B cell (primary cell): ENCODE measurements at regions not wholly inside any gene's neighbourhood (a gene's known extent, or its start where the extent isn't known, plus 50 kb on each side); places are given as distances from the start of the nearest gene placed in this dataset.

Source experiments
- ATAC-seq: fragments of 200-7000 bp; cut with Tn5 transposase; one replicate; pipeline ENCODE4 v1.10.0; 2021; ENCODE audit warnings: low read depth, mild to moderate bottlenecking, moderate number of reproducible peaks, moderate library complexity
- CTCF ChIA-PET: fragments of 350-600 bp; sonication (Branson Sonifier 250); formaldehyde crosslinking; loops from one replicate; lab custom pipeline; 2021; ENCODE audit warnings: antibody characterized with exemption, inconsistent platforms; lab: Charles Lee
- POLR2A ChIA-PET: fragments of 350-600 bp; sonication (Branson Sonifier 250); formaldehyde crosslinking; loops from one replicate; lab custom pipeline; 2021; ENCODE audit warnings: antibody characterized with exemption; lab: Charles Lee
- DNase-seq: peaks from one replicate; pipeline ENCODE4 v3.0.0; 2013
- H2AFZ ChIP-seq: 2 replicates; pipeline ENCODE4 v1.6.1; 2012; ENCODE audit warnings: mild to moderate bottlenecking, low read depth, low read length; ENCODE audit not compliant: insufficient read depth, poor library complexity, severe bottlenecking
- H3K27ac ChIP-seq, 2 donors: 1 replicate in 1 of 2; 2 replicates in 1 of 2; pipeline ENCODE4 v1.5.1; 2012 to 2013; ENCODE audit warnings: low read length in 2 of 2, mild to moderate bottlenecking in 2 of 2, moderate library complexity in 1 of 2
- H3K27me3 ChIP-seq, 4 experiments: fragments of 200-600 bp in 1 of 4; sonication (generic) in 1 of 4; replicated peaks in 1 of 4; 1 replicate in 2 of 4; 2 replicates in 2 of 4; pipeline versions ENCODE4 v1.6.1 to v1.7.0; 2013 to 2016; ENCODE audit warnings: low read length in 3 of 4, mild to moderate bottlenecking in 2 of 4, mixed read lengths in 1 of 4, moderate library complexity in 1 of 4; ENCODE audit not compliant: insufficient read depth in 4 of 4, control insufficient read depth in 3 of 4; ENCODE audit errors: control extremely low read depth in 1 of 4
- H3K36me3 ChIP-seq, 2 experiments: replicated peaks in 1 of 2; 1 replicate in 1 of 2; 2 replicates in 1 of 2; pipeline versions ENCODE4 v1.6.1 to v1.7.1; 2013; ENCODE audit warnings: low read length in 1 of 2; ENCODE audit not compliant: insufficient read depth in 2 of 2, control insufficient read depth in 1 of 2; ENCODE audit errors: control extremely low read depth in 1 of 2, extremely low read depth in 1 of 2
- H3K4me1 ChIP-seq, 2 donors: fragments of 200-600 bp in 1 of 2; sonication (generic) in 1 of 2; 1 replicate in 1 of 2; 2 replicates in 1 of 2; pipeline versions ENCODE4 v1.5.1 to v1.6.1; 2013 to 2017; ENCODE audit warnings: low read length in 2 of 2; ENCODE audit not compliant: control insufficient read depth in 2 of 2, insufficient read depth in 2 of 2
- H3K4me2 ChIP-seq: replicated peaks from 2 replicates; pipeline ENCODE3; 2012; ENCODE audit warnings: mild to moderate bottlenecking, low read depth, low read length; ENCODE audit not compliant: poor library complexity, severe bottlenecking
- H3K4me3 ChIP-seq, 5 experiments: fragments of 200-600 bp in 1 of 5; sonication (generic) in 1 of 5; 1 replicate in 3 of 5; 2 replicates in 2 of 5; pipeline versions ENCODE4 v1.5.1 to v1.7.0; 2011 to 2016; ENCODE audit warnings: low read length in 4 of 5, mild to moderate bottlenecking in 4 of 5, low read depth in 2 of 5, control low read depth in 1 of 5, moderate library complexity in 1 of 5; ENCODE audit not compliant: insufficient read depth in 1 of 5; ENCODE audit errors: control extremely low read depth in 1 of 5, extremely low read depth in 1 of 5
- H3K79me2 ChIP-seq: fragments of 200-600 bp; sonication (generic); one replicate; pipeline ENCODE4 v1.6.0; 2016; ENCODE audit warnings: low read length; ENCODE audit not compliant: control insufficient read depth, insufficient read depth
- H3K9ac ChIP-seq: fragments of 200-600 bp; sonication (generic); 2 replicates; pipeline ENCODE4 v1.6.1; 2017; ENCODE audit warnings: mild to moderate bottlenecking, low read length, moderate library complexity
- H3K9me3 ChIP-seq, 3 donors: one replicate each; pipeline versions ENCODE4 v1.6.1 to v1.7.1; 2013; ENCODE audit warnings: low read length in 2 of 3; ENCODE audit not compliant: control insufficient read depth in 2 of 3, insufficient read depth in 1 of 3; ENCODE audit errors: control extremely low read depth in 1 of 3
- H4K20me1 ChIP-seq: 2 replicates; pipeline ENCODE4 v1.6.0; 2012; ENCODE audit warnings: mild to moderate bottlenecking, low read length; ENCODE audit not compliant: insufficient read depth, control insufficient read depth, poor library complexity, severe bottlenecking
- H3K27ac Mint-ChIP-seq: one replicate; pipeline ENCODE4 v1.8.0; 2021; ENCODE audit warnings: mixed read lengths
- H3K27me3 Mint-ChIP-seq: one replicate; pipeline ENCODE4 v1.8.0; 2021; ENCODE audit warnings: mixed read lengths
- H3K4me1 Mint-ChIP-seq: one replicate; pipeline ENCODE4 v1.8.0; 2021; ENCODE audit warnings: mixed read lengths
- H3K4me3 Mint-ChIP-seq: one replicate; pipeline ENCODE4 v1.8.0; 2021; ENCODE audit warnings: mixed read lengths
- H3K9me3 Mint-ChIP-seq: one replicate; pipeline ENCODE4 v1.8.0; 2022; ENCODE audit warnings: mixed read lengths; ENCODE audit not compliant: insufficient read depth
- CTCF ChIP-seq: fragments of 200-600 bp; IDR thresholded peaks from one replicate; pipeline ENCODE4 v1.8.0; 2022; ENCODE audit warnings: antibody characterized with exemption, mild to moderate bottlenecking
- EZH2 ChIP-seq: IDR thresholded peaks from 2 replicates; pipeline ENCODE4 v1.6.1; 2012; ENCODE audit warnings: borderline replicate concordance, low read depth, mild to moderate bottlenecking, moderate library complexity, low read length; ENCODE audit not compliant: insufficient read depth, poor library complexity, severe bottlenecking
- WGBS: methylation state at CpG from one replicate; pipeline ENCODE4 v1.1.5; 2013; ENCODE audit warnings: missing lambda C conversion rate; ENCODE audit not compliant: insufficient coverage; 5-methylcytosine and 5-hydroxymethylcytosine counted together
- intact Hi-C: fragments of 100-400 bp; cut with micrococcal nuclease; formaldehyde crosslinking; loops from one replicate; pipeline ENCODE4 v1.10.0; 2022

GRCh38 chr2:187847245-187848208 lies 293.3 kb upstream of the TFPI start:
- H3K9me3 Mint-ChIP-seq: no peaks in the 10 kb centered on the region
- Histone ChIP-seq H3K9me3 (no peaks in the 10 kb centered on the region), H4K20me1 (no peaks in the 10 kb centered on the region), H3K27me3 (no peaks in the 10 kb centered on the region), H2AFZ (no peak overlapping the region), H3K4me2 (no peak overlapping the region), H3K79me2 (no peaks in the 10 kb centered on the region), H3K27ac (no peak overlapping the region), H3K9ac (no peak overlapping the region), H3K36me3 (no peaks in the 10 kb centered on the region), H3K4me1 (no peaks in the 10 kb centered on the region), H3K4me3 (no peak overlapping the region)
- TF ChIP-seq CTCF (no peak), EZH2 (no peak)
- H3K27ac Mint-ChIP-seq: no peak overlapping the region
- POLR2A ChIA-PET: no interaction called here
- no peaks in the 10 kb centered on the region for H3K4me1 Mint-ChIP-seq
- H3K27me3 Mint-ChIP-seq: no peaks in the 10 kb centered on the region
- intact Hi-C loops: no loop called here
- ATAC-seq (no peak), DNase-seq (no peak)
- no CpG with 5 or more reads among the region's 1 CpG for WGBS
- CTCF ChIA-PET: no interaction called here
- no peak overlapping the region for H3K4me3 Mint-ChIP-seq

- no peak overlapping the region for H3K27ac ChIP-seq
- no peak for TF ChIP-seq EZH2
- TF ChIP-seq CTCF: no peak
- H3K27ac Mint-ChIP-seq: no peak overlapping the region
- ATAC-seq: no peak
- no peaks in the 10 kb centered on the region for H3K4me1 Mint-ChIP-seq
- no peak overlapping the region for H3K4me3 Mint-ChIP-seq
- H3K27me3 ChIP-seq: no peaks in the 10 kb centered on the region
- no peak overlapping the region for H3K4me2 ChIP-seq
- no peaks in the 10 kb centered on the region for H3K4me1 ChIP-seq
- no peak overlapping the region for H2AFZ ChIP-seq
- ChIA-PET CTCF (no interaction called here), POLR2A (no interaction called here)
- H3K79me2 ChIP-seq: no peaks in the 10 kb centered on the region
- H3K27me3 Mint-ChIP-seq: no peaks in the 10 kb centered on the region
- no peak overlapping the region for H3K4me3 ChIP-seq
- no peak overlapping the region for H3K9ac ChIP-seq
- no peak for DNase-seq
- no peaks in the 10 kb centered on the region for H3K9me3 Mint-ChIP-seq
- no peaks in the 10 kb centered on the region for H4K20me1 ChIP-seq
- intact Hi-C loops: no loop called here
- no peaks in the 10 kb centered on the region for H3K36me3 ChIP-seq
- 80% methylated on average over 2 of the region's 5 CpGs for WGBS
- no peaks in the 10 kb centered on the region for H3K9me3 ChIP-seq
These were observed 297.8 kb upstream of the TFPI start for GRCh38 chr2:187851955-187852561.
